Motor neuron (in vitro differentiated cells): ENCODE measurements at regions not wholly inside any gene's neighbourhood (a gene's known extent, or its start where the extent isn't known, plus 50 kb on each side); places are given as distances from the start of the nearest gene placed in this dataset.

Source experiments
- ATAC-seq, 8 experiments: fragments of 200-7000 bp; cut with Tn5 transposase; replicated peaks in 6 of 8; 2 replicates each; pipeline ENCODE4 v1.8.0; 2021; ENCODE audit warnings: mild to moderate bottlenecking in 8 of 8, moderate library complexity in 8 of 8
- H3K27ac ChIP-seq, 2 donors: fragments of 250-450 bp; sonication (Bioruptor Pico); 2 replicates each; pipeline ENCODE4 v1.9.0; 2021; ENCODE audit warnings: antibody characterized with exemption in 2 of 2, mild to moderate bottlenecking in 2 of 2, moderate library complexity in 1 of 2
- H3K4me1 ChIP-seq, 2 donors: fragments of 250-450 bp; sonication (Bioruptor Pico); replicated peaks in 1 of 2; 2 replicates each; pipeline ENCODE4 v1.6.1; 2021; ENCODE audit warnings: antibody characterized with exemption in 2 of 2, mild to moderate bottlenecking in 2 of 2, moderate library complexity in 1 of 2
- H3K4me3 ChIP-seq, 5 donors: fragments of 250-450 bp; sonication (Bioruptor Pico); 2 replicates each; pipeline ENCODE4 v1.9.0; 2021; ENCODE audit warnings: antibody characterized with exemption in 5 of 5, mild to moderate bottlenecking in 5 of 5, moderate library complexity in 4 of 5
- WGBS, 10 experiments: fragments of 450-650 bp; shearing (Covaris generic); methylation state at CpG; one replicate each; pipeline ENCODE4 v1.0.0; 2022; 5-methylcytosine and 5-hydroxymethylcytosine counted together
- in situ Hi-C, 9 experiments: fragments of 400-800 bp; cut with MboI; loops; one replicate each; pipeline ENCODE4 v1.15.0; 2021; ENCODE audit warnings: low sequenced_read_pairs in 9 of 9, low pct_unique_long_range_greater_than_20kb in 2 of 9; ENCODE audit not compliant: unreplicated experiment in 9 of 9

GRCh38 chr2:129176375-129176774, 803.1 kb upstream of the RAB6C start:
- Histone ChIP-seq H3K27ac (no peak overlapping the region), H3K4me3 (no peak overlapping the region), H3K4me1 (no peaks in the 10 kb centered on the region)
- no peak for ATAC-seq
- 0 to 92% (median 20%) methylated on average over 2 to 4 of the region's 5 CpGs; no CpG with 5 or more reads in 3 of the 10 experiments for WGBS, 10 experiments
- in situ Hi-C loops, result no loop called here

GRCh38 chr2:129178356-129178755, 801.1 kb upstream of the RAB6C start:
- ATAC-seq, result peak in 1 of 8 experiments; percentile 48
- H3K27ac ChIP-seq, result no peak overlapping the region
- no peak overlapping the region for H3K4me3 ChIP-seq
- H3K4me1 ChIP-seq, result no peaks in the 10 kb centered on the region
- 0 to 100% (median 41%) methylated on average over 1 to 5 of the region's 7 CpGs; no CpG with 5 or more reads in 4 of the 10 experiments for WGBS, 10 experiments
- in situ Hi-C loops, result no loop called here

GRCh38 chr2:129179199-129179598, 800.3 kb upstream of the RAB6C start:
- in situ Hi-C loops, result no loop called here
- no peak overlapping the region for H3K27ac ChIP-seq
- 80 to 100% (median 100%) methylated on average over 1 to 2 of the region's 3 CpGs; no CpG with 5 or more reads in 7 of the 10 experiments for WGBS, 10 experiments
- ATAC-seq, result no peak
- no peaks in the 10 kb centered on the region for H3K4me1 ChIP-seq
- no peak overlapping the region for H3K4me3 ChIP-seq

GRCh38 chr2:129180124-129180716, 799.2 kb upstream of the RAB6C start:
- Histone ChIP-seq H3K4me1 (no peaks in the 10 kb centered on the region), H3K4me3 (no peak overlapping the region), H3K27ac (no peak overlapping the region)
- in situ Hi-C loops, result no loop called here
- WGBS, 10 experiments, result 0 to 81% (median 50%) methylated on average over 1 to 5 of the region's 5 CpGs
- no peak for ATAC-seq

- in situ Hi-C loops, result no loop called here
- H3K4me3 ChIP-seq, result no peak overlapping the region
- no peaks in the 10 kb centered on the region for H3K4me1 ChIP-seq
- 0 to 89% (median 7%) methylated on average over 1 of the region's 1 CpG; no CpG with 5 or more reads in 3 of the 10 experiments for WGBS, 10 experiments
- H3K27ac ChIP-seq, result no peak overlapping the region
- no peak for ATAC-seq
Observed at GRCh38 chr2:129181433-129181832, 798.0 kb upstream of the RAB6C start.

GRCh38 chr2:129181963-129182362, 797.5 kb upstream of the RAB6C start:
- in situ Hi-C loops, result no loop called here
- 0 to 96% (median 82%) methylated on average over 1 to 4 of the region's 4 CpGs for WGBS, 10 experiments
- no peak overlapping the region for H3K27ac ChIP-seq
- H3K4me3 ChIP-seq, result no peak overlapping the region
- peaks cover 0 to under 1% of the 10 kb centered on the region in 2 donors for H3K4me1 ChIP-seq
- peak in 2 of 8 experiments; percentile 57 to 84 for ATAC-seq

GRCh38 chr2:129187343-129187742, 792.1 kb upstream of the RAB6C start:
- WGBS, 10 experiments, result 38 to 73% (median 62%) methylated on average over 2 to 3 of the region's 3 CpGs; no CpG with 5 or more reads in 5 of the 10 experiments
- no peak overlapping the region for H3K27ac ChIP-seq
- in situ Hi-C loops, result no loop called here

GRCh38 chr2:129188451-129188850, 791.0 kb upstream of the RAB6C start:
- H3K27ac ChIP-seq, result no peak overlapping the region
- no peak overlapping the region for H3K4me3 ChIP-seq
- ATAC-seq, result no peak
- H3K4me1 ChIP-seq, result peaks cover 5 to 25% of the 10 kb centered on the region in 2 donors
- in situ Hi-C loops, result no loop called here
- 42 to 100% (median 100%) methylated on average over 1 to 6 of the region's 9 CpGs; no CpG with 5 or more reads in 5 of the 10 experiments for WGBS, 10 experiments

More at GRCh38 chr2:129187343-129187742, 792.1 kb upstream of the RAB6C start:
- no peak for ATAC-seq
- no peak overlapping the region for H3K4me3 ChIP-seq
- H3K4me1 ChIP-seq, result peaks cover 5 to 18% of the 10 kb centered on the region in 2 donors

- ATAC-seq, result peak in 3 of 8 experiments; percentile 21 to 42 (median 30)
- no peak overlapping the region for H3K27ac ChIP-seq
- H3K4me3 ChIP-seq, result no peak overlapping the region
- 0 to 100% (median 84%) methylated on average over 2 to 9 of the region's 10 CpGs for WGBS, 10 experiments
- in situ Hi-C loops, result no loop called here
- peaks cover 5 to 30% of the 10 kb centered on the region in 2 donors for H3K4me1 ChIP-seq
Observed at GRCh38 chr2:129189617-129190319, 789.7 kb upstream of the RAB6C start.

- H3K4me1 ChIP-seq, result peaks cover 5 to 30% of the 10 kb centered on the region in 2 donors
- whole genome bisulfite sequencing, 10 experiments, result 50 to 95% (median 70%) methylated on average over 1 to 6 of the region's 6 CpGs; no CpG with 5 or more reads in 4 of the 10 experiments
- peak in 1 of 8 experiments; percentile 57 for ATAC-seq
- in situ Hi-C loops, result no loop called here
- no peak overlapping the region for H3K27ac ChIP-seq
- no peak overlapping the region for H3K4me3 ChIP-seq
Observed at GRCh38 chr2:129190494-129190893, 789.0 kb upstream of the RAB6C start.

- Histone ChIP-seq H3K4me1 (peaks cover 5 to 30% of the 10 kb centered on the region in 2 donors), H3K4me3 (no peak overlapping the region), H3K27ac (no peak overlapping the region)
- peak in 3 of 8 experiments; percentile 53 to 77 (median 75) for ATAC-seq
- 0 to 88% (median 71%) methylated on average over 1 to 4 of the region's 4 CpGs; no CpG with 5 or more reads in 4 of the 10 experiments for WGBS, 10 experiments
- in situ Hi-C loops, result no loop called here
Observed at GRCh38 chr2:129191530-129191929, 787.9 kb upstream of the RAB6C start.

GRCh38 chr2:129192117-129192516, 787.3 kb upstream of the RAB6C start:
- Histone ChIP-seq H3K4me1 (peaks cover 5 to 28% of the 10 kb centered on the region in 2 donors), H3K27ac (no peak overlapping the region), H3K4me3 (no peak overlapping the region)
- in situ Hi-C loops, result no loop called here
- WGBS, 10 experiments, result 35 to 83% methylated on average over 1 to 4 of the region's 5 CpGs; no CpG with 5 or more reads in 8 of the 10 experiments
- ATAC-seq, result no peak

GRCh38 chr2:129192841-129193253, 786.6 kb upstream of the RAB6C start:
- Histone ChIP-seq H3K27ac (no peak overlapping the region), H3K4me1 (peaks cover 5 to 25% of the 10 kb centered on the region in 2 donors), H3K4me3 (no peak overlapping the region)
- in situ Hi-C loops, result no loop called here
- WGBS, 10 experiments, result 44 to 80% (median 72%) methylated on average over 2 to 5 of the region's 8 CpGs; no CpG with 5 or more reads in 4 of the 10 experiments
- peak in 5 of 8 experiments; percentile 18 to 70 (median 32) for ATAC-seq
